Bronchial epithelial cell (primary cell): ENCODE measurements at regions not wholly inside any gene's neighbourhood (a gene's known extent, or its start where the extent isn't known, plus 50 kb on each side); places are given as distances from the start of the nearest gene placed in this dataset.

ENCODE experiments used
- DNase-seq: peaks from one replicate; pipeline ENCODE4 v3.0.0-alpha.2; 2010; ENCODE audit warnings: low read depth
- FAIRE-seq: peaks from 2 replicates; lab custom pipeline; 2011; peaks lifted over from hg19 to GRCh38; lab: Jason Lieb, UNC
- H3K27me3 ChIP-seq: 2 replicates; pipeline ENCODE4 v1.5.1; 2011; ENCODE audit warnings: low read length; ENCODE audit not compliant: control insufficient read depth, insufficient read depth
- H3K36me3 ChIP-seq: 2 replicates; pipeline ENCODE4 v1.5.1; 2011; ENCODE audit warnings: low read length; ENCODE audit not compliant: control insufficient read depth, insufficient read depth
- H3K4me3 ChIP-seq: 2 replicates; pipeline ENCODE4 v1.5.1; 2011; ENCODE audit warnings: mild to moderate bottlenecking, low read depth, low read length, control low read depth
- CTCF ChIP-seq: IDR thresholded peaks from 2 replicates; pipeline ENCODE4 v1.5.1; 2011; ENCODE audit warnings: mild to moderate bottlenecking, moderate library complexity, low read length, control low read depth, inconsistent platforms; ENCODE audit not compliant: insufficient read depth, severe bottlenecking

DNA sequence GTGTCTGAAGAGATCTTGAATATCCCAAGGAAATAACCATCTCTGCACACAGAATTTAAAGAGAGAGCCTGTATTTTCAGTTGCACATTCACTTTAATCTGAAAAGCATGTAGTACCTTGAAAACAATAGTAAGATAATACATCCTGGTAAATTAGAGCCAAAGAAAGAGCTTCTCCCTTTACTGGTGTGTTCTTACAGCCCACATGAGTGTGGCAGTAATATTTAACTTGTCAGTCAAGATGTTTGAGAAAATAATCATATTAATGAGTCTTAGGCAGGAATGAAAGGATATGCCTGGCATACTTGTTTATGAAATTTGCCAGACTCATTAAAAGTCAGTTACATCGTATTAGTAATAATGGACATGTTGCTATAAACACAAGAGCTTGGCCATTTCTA, 908.4 kb upstream of the ADGRL4 start:
- Histone ChIP-seq H3K36me3 (no peaks in the 10 kb centered on the region), H3K27me3 (no peaks in the 10 kb centered on the region), H3K4me3 (no peak overlapping the region)
- FAIRE-seq: no peak
- DNase-seq: no peak
- TF ChIP-seq CTCF: no peak

DNA sequence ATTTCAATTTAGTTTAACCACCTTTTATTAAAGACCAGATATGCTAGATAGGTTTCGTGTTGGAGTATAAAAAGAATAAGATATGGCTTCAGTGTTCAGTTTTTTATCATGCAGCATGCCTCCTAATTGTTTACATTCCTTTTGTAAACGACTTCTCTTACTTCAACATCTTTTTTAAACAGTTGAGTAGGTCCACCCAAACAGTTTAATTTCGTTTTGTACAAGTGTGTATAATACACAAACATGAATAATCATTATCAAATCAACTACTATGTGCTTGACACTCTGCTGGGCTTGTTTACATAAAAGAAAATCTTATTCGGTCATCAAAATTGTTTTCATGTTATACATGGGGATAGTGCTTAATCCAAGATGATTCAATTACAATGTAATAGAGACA, 906.3 kb upstream of the ADGRL4 start:
- FAIRE-seq: no peak
- Histone ChIP-seq H3K27me3 (no peaks in the 10 kb centered on the region), H3K36me3 (no peaks in the 10 kb centered on the region), H3K4me3 (no peak overlapping the region)
- TF ChIP-seq CTCF: no peak
- no peak for DNase-seq

GRCh38 chr1:79903321-79903720, 896.8 kb upstream of the ADGRL4 start:
- DNase-seq (no peak), FAIRE-seq (no peak)
- no peak overlapping the region for H3K4me3 ChIP-seq
- no peak for TF ChIP-seq CTCF
- no peaks in the 10 kb centered on the region for H3K36me3 ChIP-seq
- H3K27me3 ChIP-seq: no peaks in the 10 kb centered on the region

DNA sequence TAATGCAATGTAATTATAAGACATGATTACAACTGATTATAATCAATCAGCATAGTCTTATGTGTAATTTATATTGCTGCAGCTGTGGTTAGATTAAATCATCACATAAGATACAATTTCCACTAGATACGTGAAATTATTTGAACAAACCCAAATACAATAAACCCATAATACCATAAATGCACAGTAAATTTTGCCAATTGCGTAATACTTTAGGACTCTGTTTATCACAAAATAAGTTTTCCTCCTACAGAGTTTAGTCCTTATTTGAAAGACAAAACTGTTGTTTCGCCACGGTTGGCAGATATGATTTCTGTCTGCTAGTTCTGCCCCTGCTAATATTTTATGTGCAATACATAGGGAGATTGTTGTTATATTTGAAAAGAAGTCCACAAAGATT, 895.9 kb upstream of the ADGRL4 start:
- TF ChIP-seq CTCF: no peak
- Histone ChIP-seq H3K27me3 (no peaks in the 10 kb centered on the region), H3K36me3 (no peaks in the 10 kb centered on the region), H3K4me3 (no peak overlapping the region)
- DNase-seq: no peak
- no peak for FAIRE-seq

DNA sequence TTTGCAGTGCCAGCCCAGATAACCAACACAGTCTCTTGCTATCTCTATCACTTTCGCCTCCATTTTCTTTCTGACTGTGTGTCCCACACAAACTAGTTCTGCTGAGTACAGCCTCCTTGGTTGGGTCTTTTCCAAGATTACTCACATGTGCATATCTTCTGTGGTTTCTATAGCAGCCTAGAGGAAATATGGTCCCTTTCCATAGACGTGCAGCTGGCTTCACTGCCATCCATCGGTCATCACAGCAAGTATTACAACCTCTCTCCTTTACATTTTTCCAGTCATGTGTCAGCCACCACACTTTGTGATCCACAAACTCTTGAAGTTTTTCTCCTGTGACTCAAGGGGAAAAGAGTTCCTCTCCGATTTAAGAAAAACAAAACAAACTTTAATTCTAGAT, 893.4 kb upstream of the ADGRL4 start:
- Histone ChIP-seq H3K27me3 (no peaks in the 10 kb centered on the region), H3K4me3 (no peak overlapping the region), H3K36me3 (no peaks in the 10 kb centered on the region)
- DNase-seq: peak; percentile 69
- no peak for FAIRE-seq
- TF ChIP-seq CTCF: no peak

GRCh38 chr1:79896140-79896539, 889.6 kb upstream of the ADGRL4 start:
- Histone ChIP-seq H3K27me3 (no peaks in the 10 kb centered on the region), H3K4me3 (no peak overlapping the region), H3K36me3 (no peaks in the 10 kb centered on the region)
- TF ChIP-seq CTCF: no peak
- DNase-seq: no peak
- no peak for FAIRE-seq
